Stimulated activated CD4-positive, alpha-beta T cell treated with anti-CD3 and anti-CD28 coated beads, TNF-alpha, amount 100 ng/mL, for 4 hours (primary cell): ENCODE measurements at regions not wholly inside any gene's neighbourhood (a gene's known extent, or its start where the extent isn't known, plus 50 kb on each side); places are given as distances from the start of the nearest gene placed in this dataset.
"Not testable (repeated sequence)": the region's sequence is repeated elsewhere in the genome, so short reads cannot be mapped to it uniquely, and the experiment has no call there.

Experiments used
- DNase-seq, 3 experiments: peaks; one replicate each; pipeline ENCODE4 v3.0.0-alpha.2; 2020; ENCODE audit warnings: low read depth in 3 of 3

GRCh38 chr6:137399881-137400443 is 94.2 kb downstream of the OLIG3 start:
- DNase-seq, result no peak

DNA sequence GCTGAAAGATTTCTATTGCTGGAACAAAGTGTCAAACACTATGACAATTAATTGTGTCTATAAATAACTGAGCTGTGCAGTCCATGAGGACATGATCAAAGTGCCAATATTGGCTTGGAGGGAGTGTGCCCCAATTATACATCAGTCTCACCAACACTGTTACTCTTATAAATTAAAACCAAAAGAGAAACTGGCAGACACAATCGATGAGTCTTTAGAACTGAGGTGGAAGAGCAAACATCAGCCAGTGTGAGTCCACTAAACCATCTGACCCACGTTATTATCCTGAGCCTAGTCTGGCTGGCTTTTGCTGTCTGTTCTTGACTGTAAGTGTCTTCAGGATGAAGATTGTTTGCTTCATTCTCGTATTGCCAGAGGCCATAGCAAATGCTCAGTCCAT is 98.9 kb downstream of the OLIG3 start:
- no peak for DNase-seq

- DNase-seq, result no peak
Observed at GRCh38 chr6:137391061-137391814, 103.0 kb downstream of the OLIG3 start.

GRCh38 chr6:137390334-137390733 is 103.9 kb downstream of the OLIG3 start:
- DNase-seq, result no peak

DNA sequence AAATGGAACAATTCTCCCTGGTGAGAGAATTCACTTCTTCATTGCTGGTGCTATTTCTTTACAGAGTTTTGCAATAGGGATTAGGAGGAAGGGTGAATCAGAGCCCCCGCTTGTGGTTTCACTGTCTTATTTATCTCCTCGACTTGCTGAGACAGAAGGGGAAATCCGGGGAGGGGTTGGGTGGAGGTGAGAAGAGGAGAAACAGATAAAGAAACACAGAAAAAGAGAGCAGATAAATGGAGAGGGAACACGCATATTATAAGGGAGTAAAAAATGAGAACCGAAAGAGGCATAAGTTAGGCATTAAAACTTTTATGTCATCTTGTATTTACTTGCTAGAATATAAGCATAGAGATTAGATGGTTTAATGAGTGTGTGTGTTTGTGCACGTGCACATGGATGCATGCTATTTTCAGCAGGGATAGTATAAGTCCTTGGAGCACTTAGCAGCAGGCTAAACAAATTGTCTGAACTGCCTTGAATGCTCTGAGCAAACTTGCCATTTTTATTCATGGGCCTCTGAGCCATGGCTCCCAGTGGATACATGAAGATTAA is 105.0 kb downstream of the OLIG3 start:
- peak; percentile 23 to 61 (median 39) for DNase-seq

- DNase-seq, result no peak
Observed at GRCh38 chr6:137387096-137387764, 107.0 kb downstream of the OLIG3 start.

- not testable (repeated sequence) for DNase-seq
Observed at GRCh38 chr6:137383287-137383686, 110.9 kb downstream of the OLIG3 start.

GRCh38 chr6:137378090-137378369 is 116.2 kb downstream of the OLIG3 start:
- no peak for DNase-seq

DNA sequence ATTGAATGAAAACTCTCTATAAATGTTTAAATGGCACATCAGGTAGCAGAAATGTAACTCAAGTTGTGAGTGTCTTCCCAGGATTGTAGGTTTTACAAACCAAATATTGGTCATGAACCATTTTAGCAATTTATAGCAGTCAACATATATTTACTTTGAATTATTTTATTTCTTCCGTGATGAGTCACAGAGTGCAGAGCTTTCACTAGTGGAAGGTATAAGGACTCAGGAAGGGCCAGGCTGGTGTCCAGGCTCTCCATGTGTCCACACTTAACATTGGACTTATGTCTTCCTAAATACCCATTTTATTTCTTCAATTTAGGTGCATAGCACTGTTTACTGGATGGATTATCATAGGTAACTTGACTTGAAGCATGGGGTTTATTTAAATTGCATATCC is 120.9 kb downstream of the OLIG3 start:
- no peak for DNase-seq

- no peak for DNase-seq
Observed at GRCh38 chr6:137372532-137372931, 121.7 kb downstream of the OLIG3 start.

DNA sequence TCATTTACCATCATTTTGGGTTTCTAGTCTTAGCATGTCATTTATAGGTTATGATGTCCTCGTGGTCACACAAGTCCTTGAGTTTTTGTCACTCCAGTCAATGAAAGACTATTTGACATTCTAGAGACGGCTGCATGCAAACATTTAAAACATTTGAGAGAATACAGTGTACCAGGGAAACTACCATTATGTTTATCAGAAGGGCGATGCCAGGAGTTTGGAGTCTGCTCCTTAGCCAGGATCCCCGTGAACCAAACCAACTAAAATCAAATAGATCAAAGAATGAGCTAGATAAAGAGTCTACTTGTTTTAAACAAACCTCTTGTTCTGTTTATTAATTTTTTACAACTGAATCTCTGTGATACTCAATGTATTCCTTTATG is 122.6 kb downstream of the OLIG3 start:
- no peak for DNase-seq

GRCh38 chr6:137370871-137371633 is 123.1 kb downstream of the OLIG3 start:
- no peak for DNase-seq

GRCh38 chr6:137369136-137369535 is 125.1 kb downstream of the OLIG3 start:
- DNase-seq, result no peak

DNA sequence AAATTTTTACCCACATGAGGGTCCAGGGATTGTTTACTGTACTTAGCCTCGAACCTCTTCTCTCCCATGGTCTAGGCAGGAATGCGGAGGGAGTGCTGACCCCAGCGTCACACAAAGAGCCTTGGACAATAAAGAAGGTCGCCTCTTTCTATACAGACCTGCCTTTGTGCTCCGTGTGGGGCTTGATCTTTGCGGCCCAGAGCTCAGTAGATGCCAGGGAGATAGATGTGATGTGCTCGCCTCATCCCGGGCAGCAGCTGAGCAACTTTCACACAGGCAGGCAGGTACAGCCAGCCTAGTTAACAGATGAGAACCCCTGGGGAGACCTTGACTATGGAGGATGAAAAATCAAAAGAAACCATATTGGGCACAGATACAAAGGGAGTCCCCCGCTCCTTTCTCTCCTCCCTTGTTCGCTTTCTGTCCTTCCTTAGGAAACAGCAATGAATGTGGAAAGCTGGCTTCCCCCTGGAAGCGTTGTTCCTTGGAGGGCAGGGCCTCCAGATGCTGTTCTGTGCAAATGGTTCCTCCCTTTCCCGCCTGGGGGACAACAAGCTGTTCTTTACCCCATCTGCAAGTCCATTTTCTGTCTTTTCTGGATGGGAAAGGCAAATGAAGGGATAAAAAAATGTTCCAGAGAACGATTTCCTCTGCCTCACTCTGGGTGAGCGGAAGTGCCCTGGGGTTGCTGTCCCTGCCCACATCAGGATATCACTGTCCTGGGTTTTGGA is 128.3 kb downstream of the OLIG3 start:
- DNase-seq, result no peak

DNA sequence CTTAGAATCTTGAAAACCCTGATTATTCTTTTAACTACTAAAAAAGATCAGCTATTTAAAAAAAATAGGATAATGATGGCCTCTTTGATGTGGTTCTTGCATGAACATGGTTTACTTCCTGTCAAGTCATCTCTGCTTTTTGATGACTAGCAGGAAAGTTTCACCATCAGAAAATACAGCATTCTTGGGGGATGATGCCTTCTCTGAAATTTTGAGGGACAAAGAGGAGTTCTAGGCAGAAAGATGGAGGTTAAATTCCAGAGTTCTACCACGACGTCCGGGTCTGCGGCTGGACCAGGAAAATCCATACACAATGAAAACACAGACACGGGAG is 130.4 kb downstream of the OLIG3 start:
- no peak for DNase-seq

GRCh38 chr6:137362878-137363804 is 131.1 kb downstream of the OLIG3 start:
- DNase-seq, result no peak

GRCh38 chr6:137361701-137362100 is 132.5 kb downstream of the OLIG3 start:
- no peak for DNase-seq

- no peak for DNase-seq
Observed at GRCh38 chr6:137358273-137358672, 135.9 kb downstream of the OLIG3 start.

GRCh38 chr6:137357948-137358266 is 136.3 kb downstream of the OLIG3 start:
- DNase-seq, result no peak

- no peak for DNase-seq
Observed at GRCh38 chr6:137357263-137357947, 136.8 kb downstream of the OLIG3 start.
